ENCODE measurements at regions not wholly inside any gene's neighbourhood (a gene's known extent, or its start where the extent isn't known, plus 50 kb on each side); places are given as distances from the start of the nearest gene placed in this dataset.

DNA sequence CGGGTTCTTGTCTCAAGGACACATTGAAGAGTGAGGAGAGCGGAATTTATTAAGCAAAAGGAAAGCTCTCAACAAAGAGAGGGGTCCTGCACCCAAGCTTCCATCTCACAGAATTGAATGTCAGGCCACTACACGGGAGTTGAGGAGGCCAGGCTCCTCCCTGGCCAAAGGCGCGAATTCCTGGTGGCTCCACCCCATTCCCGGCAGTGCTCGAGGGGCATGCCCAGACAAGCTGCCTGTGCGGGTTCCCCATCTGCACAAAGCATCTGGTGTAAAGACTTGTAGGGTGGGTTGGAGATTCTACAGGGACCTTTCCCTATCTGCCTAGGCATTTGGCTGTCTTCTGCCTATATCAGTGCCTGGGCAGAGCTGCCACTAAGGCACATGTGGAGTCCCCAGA is 648.5 kb upstream of the PKN2 start:
- Histone ChIP-seq H3K79me2 (ENCODE audit: low read length) (no peaks in the 10 kb centered on the region), H3K4me2 (ENCODE audit: low read depth, low read length) (no peak overlapping the region), H3K36me3 (replicated peaks; ENCODE audit: insufficient read depth, low read length) (no peaks in the 10 kb centered on the region), H2AFZ (ENCODE audit: low read length) (no peak overlapping the region), H3K9ac (ENCODE audit: low read length) (no peak overlapping the region), H3K4me1 (ENCODE audit: low read length) (no peaks in the 10 kb centered on the region), H3K27ac (ENCODE audit: low read length) (no peak overlapping the region), H3K4me3 (ENCODE audit: low read length) (no peak overlapping the region), H3K9me2 (replicated peaks; ENCODE audit: insufficient read depth, low read length) (no peaks in the 10 kb centered on the region), H3F3A (ENCODE audit: insufficient read depth, low read length) (no peaks in the 10 kb centered on the region), H3K9me3 (replicated peaks; ENCODE audit: insufficient read depth, low read length) (no peaks in the 10 kb centered on the region), H3K27me3 (replicated peaks; ENCODE audit: insufficient read depth, low read length) (no peaks in the 10 kb centered on the region), H4K20me1 (ENCODE audit: insufficient read depth, low read length) (no peaks in the 10 kb centered on the region)
- no peak for DNase-seq
- no peak for TF ChIP-seq EZH2phosphoT487 (IDR thresholded peaks at IDR 0.05; ENCODE audit: low read length)
- no peak for TF ChIP-seq CTCF (IDR thresholded peaks at IDR 0.05; ENCODE audit: low read length)
- TF ChIP-seq EZH2 (optimal IDR thresholded peaks at IDR 0.05; ENCODE audit: low read depth, low read length), result no peak

DNA sequence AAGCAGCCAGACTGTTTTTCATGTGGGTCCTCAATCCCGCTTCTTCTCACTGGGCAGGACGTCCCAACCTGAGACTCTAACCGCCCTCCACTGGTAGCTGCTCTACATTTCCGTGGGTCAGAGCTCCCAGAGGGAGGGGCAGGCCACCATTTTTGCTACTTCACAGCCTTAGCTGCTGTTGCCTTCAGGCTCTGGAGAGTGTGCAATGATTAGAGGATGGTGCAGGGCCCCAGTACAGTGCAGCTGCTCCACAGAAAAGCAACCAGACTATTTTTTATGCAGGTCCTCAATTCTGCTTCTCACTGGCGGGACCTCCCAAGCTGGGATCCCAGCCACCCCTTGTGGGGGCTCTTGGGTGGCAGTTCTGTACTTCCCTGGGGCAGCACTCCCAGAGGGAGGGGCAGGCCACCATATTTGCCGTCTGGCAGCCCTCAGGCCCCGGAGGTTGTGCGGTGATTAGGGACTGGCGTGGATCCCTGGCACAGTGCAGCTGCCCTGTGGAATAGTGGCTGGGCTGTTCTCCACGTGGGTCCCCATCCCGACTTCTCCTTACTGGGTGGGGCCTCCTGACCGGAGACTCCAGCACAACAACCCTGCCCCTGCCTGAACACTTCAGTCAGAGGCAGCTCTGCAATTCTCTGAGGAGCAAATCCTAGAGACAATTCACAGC is 647.6 kb upstream of the PKN2 start:
- Histone ChIP-seq H3K4me1 (ENCODE audit: low read length) (no peaks in the 10 kb centered on the region), H4K20me1 (ENCODE audit: insufficient read depth, low read length) (no peaks in the 10 kb centered on the region), H3K9me3 (replicated peaks; ENCODE audit: insufficient read depth, low read length) (no peaks in the 10 kb centered on the region), H3K4me3 (ENCODE audit: low read length) (no peak overlapping the region), H3K36me3 (replicated peaks; ENCODE audit: insufficient read depth, low read length) (no peaks in the 10 kb centered on the region), H2AFZ (ENCODE audit: low read length) (no peak overlapping the region), H3K79me2 (ENCODE audit: low read length) (no peaks in the 10 kb centered on the region), H3K9ac (ENCODE audit: low read length) (no peak overlapping the region), H3F3A (ENCODE audit: insufficient read depth, low read length) (no peaks in the 10 kb centered on the region), H3K4me2 (ENCODE audit: low read depth, low read length) (no peak overlapping the region), H3K27me3 (replicated peaks; ENCODE audit: insufficient read depth, low read length) (no peaks in the 10 kb centered on the region), H3K27ac (ENCODE audit: low read length) (no peak overlapping the region), H3K9me2 (replicated peaks; ENCODE audit: insufficient read depth, low read length) (no peaks in the 10 kb centered on the region)
- DNase-seq, result no peak
- TF ChIP-seq EZH2 (optimal IDR thresholded peaks at IDR 0.05; ENCODE audit: low read depth, low read length) (no peak), EZH2phosphoT487 (IDR thresholded peaks at IDR 0.05; ENCODE audit: low read length) (no peak), CTCF (IDR thresholded peaks at IDR 0.05; ENCODE audit: low read length) (no peak)

- no peak overlapping the region for H3K4me3 ChIP-seq (ENCODE audit: low read length)
- H3K9me2 ChIP-seq (replicated peaks; ENCODE audit: insufficient read depth, low read length), result no peaks in the 10 kb centered on the region
- H3K4me2 ChIP-seq (ENCODE audit: low read depth, low read length), result no peak overlapping the region
- no peaks in the 10 kb centered on the region for H3K36me3 ChIP-seq (replicated peaks; ENCODE audit: insufficient read depth, low read length)
- H3K9me3 ChIP-seq (replicated peaks; ENCODE audit: insufficient read depth, low read length), result no peaks in the 10 kb centered on the region
- no peak for TF ChIP-seq EZH2phosphoT487 (IDR thresholded peaks at IDR 0.05; ENCODE audit: low read length)
- no peak for TF ChIP-seq CTCF (IDR thresholded peaks at IDR 0.05; ENCODE audit: low read length)
- TF ChIP-seq EZH2 (optimal IDR thresholded peaks at IDR 0.05; ENCODE audit: low read depth, low read length), result no peak
- no peaks in the 10 kb centered on the region for H3K27me3 ChIP-seq (replicated peaks; ENCODE audit: insufficient read depth, low read length)
- no peaks in the 10 kb centered on the region for H3K4me1 ChIP-seq (ENCODE audit: low read length)
- no peak overlapping the region for H3K27ac ChIP-seq (ENCODE audit: low read length)
- H3K79me2 ChIP-seq (ENCODE audit: low read length), result no peaks in the 10 kb centered on the region
- DNase-seq, result no peak
- no peaks in the 10 kb centered on the region for H3F3A ChIP-seq (ENCODE audit: insufficient read depth, low read length)
- no peak overlapping the region for H3K9ac ChIP-seq (ENCODE audit: low read length)
- no peak overlapping the region for H2AFZ ChIP-seq (ENCODE audit: low read length)
- no peaks in the 10 kb centered on the region for H4K20me1 ChIP-seq (ENCODE audit: insufficient read depth, low read length)
These were observed 644.8 kb upstream of the PKN2 start for GRCh38 chr1:88039240-88039639.
